ENCODE measurements at regions not wholly inside any gene's neighbourhood (a gene's known extent, or its start where the extent isn't known, plus 50 kb on each side); places are given as distances from the start of the nearest gene placed in this dataset.

DNA sequence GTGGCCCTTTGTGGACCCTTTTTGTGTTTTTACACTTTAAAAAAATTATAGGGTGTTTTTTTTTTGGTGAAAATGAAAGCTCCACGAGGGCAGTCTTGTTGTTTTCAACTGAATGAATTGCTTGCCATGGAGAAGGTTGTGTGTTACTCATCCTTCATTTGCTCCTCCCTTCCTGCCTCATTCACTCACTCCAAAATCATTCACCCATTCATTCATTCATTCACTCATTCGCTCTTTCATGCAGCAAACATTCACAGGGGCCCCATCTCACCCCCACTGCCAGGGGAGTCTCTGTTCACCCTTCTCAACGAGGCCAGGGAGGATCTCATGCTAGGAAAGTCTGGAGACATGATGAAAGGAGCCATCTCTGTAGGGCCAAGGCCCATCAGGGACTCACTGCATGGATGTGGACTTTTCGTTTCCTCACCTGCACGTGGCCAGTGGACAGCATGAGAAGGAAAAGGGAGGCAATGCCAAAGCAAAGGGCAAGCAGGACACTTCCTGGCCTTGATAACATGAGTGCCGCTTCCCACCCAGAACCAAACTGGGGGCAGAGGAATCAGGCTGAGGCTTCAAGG is 62.8 kb upstream of the COL13A1 start:
- TF ChIP-seq, protein P1, sequence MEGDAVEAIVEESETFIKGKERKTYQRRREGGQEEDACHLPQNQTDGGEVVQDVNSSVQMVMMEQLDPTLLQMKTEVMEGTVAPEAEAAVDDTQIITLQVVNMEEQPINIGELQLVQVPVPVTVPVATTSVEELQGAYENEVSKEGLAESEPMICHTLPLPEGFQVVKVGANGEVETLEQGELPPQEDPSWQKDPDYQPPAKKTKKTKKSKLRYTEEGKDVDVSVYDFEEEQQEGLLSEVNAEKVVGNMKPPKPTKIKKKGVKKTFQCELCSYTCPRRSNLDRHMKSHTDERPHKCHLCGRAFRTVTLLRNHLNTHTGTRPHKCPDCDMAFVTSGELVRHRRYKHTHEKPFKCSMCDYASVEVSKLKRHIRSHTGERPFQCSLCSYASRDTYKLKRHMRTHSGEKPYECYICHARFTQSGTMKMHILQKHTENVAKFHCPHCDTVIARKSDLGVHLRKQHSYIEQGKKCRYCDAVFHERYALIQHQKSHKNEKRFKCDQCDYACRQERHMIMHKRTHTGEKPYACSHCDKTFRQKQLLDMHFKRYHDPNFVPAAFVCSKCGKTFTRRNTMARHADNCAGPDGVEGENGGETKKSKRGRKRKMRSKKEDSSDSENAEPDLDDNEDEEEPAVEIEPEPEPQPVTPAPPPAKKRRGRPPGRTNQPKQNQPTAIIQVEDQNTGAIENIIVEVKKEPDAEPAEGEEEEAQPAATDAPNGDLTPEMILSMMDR (IDR thresholded peaks at IDR 0.05; ENCODE audit: insufficient read depth, low read length, severe bottlenecking): no peak
- no peak for FAIRE-seq
- H3K27me3 ChIP-seq (ENCODE audit: control insufficient read depth, insufficient read depth, low read length): no peaks in the 10 kb centered on the region
- no peak for DNase-seq (ENCODE audit: low read depth)
- no peak overlapping the region for H3K4me3 ChIP-seq (ENCODE audit: low read depth, low read length)
- no peaks in the 10 kb centered on the region for H3K36me3 ChIP-seq (ENCODE audit: control insufficient read depth, insufficient read depth, low read length)

DNA sequence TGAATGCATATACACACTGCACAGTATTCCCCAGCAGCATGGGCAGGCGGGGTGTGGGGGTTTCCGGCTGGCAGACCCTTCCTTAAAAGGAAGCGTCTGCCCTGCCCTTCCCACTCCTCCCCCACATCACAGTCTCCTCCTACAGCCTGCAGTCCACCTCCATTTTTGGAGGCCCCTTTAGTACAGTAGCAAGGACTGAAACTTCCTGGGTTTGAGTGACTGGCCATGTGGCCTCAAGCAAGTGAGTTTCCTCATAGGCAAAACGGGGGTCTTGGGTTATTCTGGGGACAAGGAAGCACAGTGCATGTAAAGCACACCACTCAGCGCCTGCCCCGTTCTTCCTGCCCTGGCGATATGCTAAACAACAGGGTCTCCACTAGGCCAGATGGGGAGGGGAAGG is 62.1 kb upstream of the COL13A1 start:
- no peak for FAIRE-seq
- no peak for DNase-seq (ENCODE audit: low read depth)
- no peaks in the 10 kb centered on the region for H3K36me3 ChIP-seq (ENCODE audit: control insufficient read depth, insufficient read depth, low read length)
- no peaks in the 10 kb centered on the region for H3K27me3 ChIP-seq (ENCODE audit: control insufficient read depth, insufficient read depth, low read length)
- H3K4me3 ChIP-seq (ENCODE audit: low read depth, low read length): no peak overlapping the region
- TF ChIP-seq, protein P1 (IDR thresholded peaks at IDR 0.05; ENCODE audit: insufficient read depth, low read length, severe bottlenecking): no peak

DNA sequence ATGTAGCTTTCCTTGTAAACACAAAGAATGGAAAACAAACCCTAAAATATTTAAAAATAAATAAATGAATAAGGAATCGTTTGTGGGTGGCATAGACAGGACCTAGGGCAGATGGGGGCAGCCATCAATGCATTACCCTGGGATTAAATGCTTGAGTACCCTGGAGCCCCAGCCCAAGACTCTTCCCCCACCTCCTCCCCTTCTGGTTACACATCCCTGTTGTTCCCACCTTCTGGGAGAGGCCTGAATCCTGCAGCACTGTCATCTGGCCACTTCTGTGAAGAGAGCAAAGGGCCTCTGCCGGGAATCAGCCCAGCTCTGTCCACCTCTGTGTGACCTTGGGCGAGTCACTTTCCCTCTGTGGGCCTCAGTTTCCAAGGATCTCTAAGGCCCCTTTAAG is 61.6 kb upstream of the COL13A1 start:
- DNase-seq (ENCODE audit: low read depth) (no peak), FAIRE-seq (no peak)
- H3K27me3 ChIP-seq (ENCODE audit: control insufficient read depth, insufficient read depth, low read length): no peaks in the 10 kb centered on the region
- TF ChIP-seq, protein P1 (IDR thresholded peaks at IDR 0.05; ENCODE audit: insufficient read depth, low read length, severe bottlenecking): no peak
- H3K4me3 ChIP-seq (ENCODE audit: low read depth, low read length): no peak overlapping the region
- H3K36me3 ChIP-seq (ENCODE audit: control insufficient read depth, insufficient read depth, low read length): no peaks in the 10 kb centered on the region

DNA sequence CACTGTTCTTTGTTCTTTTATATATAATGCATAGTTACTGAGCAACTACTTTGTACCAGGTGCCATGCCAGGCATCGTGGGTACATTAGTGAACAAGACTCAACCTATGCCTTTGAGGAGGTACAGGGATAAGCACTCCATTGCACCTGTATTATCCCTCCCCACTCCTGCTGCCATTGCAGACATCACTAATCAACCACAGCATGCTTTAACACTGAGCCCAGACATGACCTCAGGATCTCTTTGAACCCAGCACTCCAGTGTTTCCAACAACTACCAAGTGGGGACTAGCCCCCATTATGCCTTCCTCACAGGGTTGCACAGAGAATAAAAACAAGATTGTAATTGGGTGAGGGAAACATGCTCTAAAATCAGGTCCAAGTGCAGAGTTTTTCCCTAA is 60.5 kb upstream of the COL13A1 start:
- H3K4me3 ChIP-seq (ENCODE audit: low read depth, low read length): no peak overlapping the region
- FAIRE-seq (no peak), DNase-seq (ENCODE audit: low read depth) (no peak)
- TF ChIP-seq, protein P1 (IDR thresholded peaks at IDR 0.05; ENCODE audit: insufficient read depth, low read length, severe bottlenecking): no peak
- H3K27me3 ChIP-seq (ENCODE audit: control insufficient read depth, insufficient read depth, low read length): no peaks in the 10 kb centered on the region
- H3K36me3 ChIP-seq (ENCODE audit: control insufficient read depth, insufficient read depth, low read length): no peaks in the 10 kb centered on the region

DNA sequence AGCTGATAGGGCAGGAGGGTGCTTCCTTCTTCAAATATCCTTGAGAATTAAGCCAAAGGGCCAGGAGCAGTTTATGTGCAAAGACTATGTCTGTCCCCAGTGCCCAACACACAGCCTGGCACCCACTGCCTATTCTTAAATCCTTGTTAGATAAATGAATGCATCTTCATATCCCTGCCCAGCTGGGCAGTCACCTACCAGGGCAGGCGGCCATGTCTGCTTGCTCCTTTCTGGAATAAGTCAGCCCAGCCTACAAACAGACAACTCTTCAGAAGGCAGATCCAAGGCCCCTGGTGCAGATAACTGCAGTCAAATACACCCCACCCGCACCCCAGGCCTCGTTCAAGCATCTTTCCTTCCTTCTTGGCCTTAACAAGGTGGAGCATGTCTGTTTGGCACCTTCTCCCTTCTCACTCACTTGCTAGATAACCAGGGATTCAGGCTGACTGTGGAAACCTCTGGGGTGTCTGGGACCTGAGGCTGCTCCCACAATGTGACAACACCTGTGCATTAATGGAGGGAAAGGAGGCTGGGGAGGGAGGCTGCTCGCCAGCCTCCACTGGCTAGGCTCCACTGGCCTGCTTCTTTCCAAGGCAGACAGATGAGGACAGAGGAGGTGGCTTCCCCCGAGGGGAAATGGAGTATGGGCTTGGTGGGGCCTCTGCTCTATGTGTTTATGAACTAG is 59.9 kb upstream of the COL13A1 start:
- no peak for DNase-seq (ENCODE audit: low read depth)
- Histone ChIP-seq H3K27me3 (ENCODE audit: control insufficient read depth, insufficient read depth, low read length) (no peaks in the 10 kb centered on the region), H3K36me3 (ENCODE audit: control insufficient read depth, insufficient read depth, low read length) (no peaks in the 10 kb centered on the region), H3K4me3 (ENCODE audit: low read depth, low read length) (no peak overlapping the region)
- TF ChIP-seq, protein P1 (IDR thresholded peaks at IDR 0.05; ENCODE audit: insufficient read depth, low read length, severe bottlenecking): no peak
- FAIRE-seq: no peak

DNA sequence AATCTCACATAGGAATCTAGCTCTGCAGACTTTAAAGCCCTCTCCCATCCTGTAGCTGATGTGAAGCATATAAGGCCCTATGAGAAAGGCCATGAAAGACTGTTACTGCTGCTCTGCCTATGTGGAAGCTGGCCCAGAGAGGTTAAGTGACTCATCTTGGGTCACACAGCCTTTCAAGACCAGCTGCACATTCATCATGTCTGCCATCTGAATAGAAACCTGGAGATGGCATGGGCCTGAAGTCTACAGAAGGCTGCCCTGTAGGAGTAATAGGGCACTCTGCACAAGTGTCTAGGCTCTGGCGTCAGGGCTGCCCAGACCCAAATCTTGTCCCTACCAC is 59.4 kb upstream of the COL13A1 start:
- DNase-seq (ENCODE audit: low read depth) (no peak), FAIRE-seq (no peak)
- Histone ChIP-seq H3K4me3 (ENCODE audit: low read depth, low read length) (no peak overlapping the region), H3K36me3 (ENCODE audit: control insufficient read depth, insufficient read depth, low read length) (no peaks in the 10 kb centered on the region), H3K27me3 (ENCODE audit: control insufficient read depth, insufficient read depth, low read length) (no peaks in the 10 kb centered on the region)
- TF ChIP-seq, protein P1 (IDR thresholded peaks at IDR 0.05; ENCODE audit: insufficient read depth, low read length, severe bottlenecking): no peak

Data from bronchial epithelial cell (primary cell).